Neural cell (in vitro differentiated cells): ENCODE measurements at regions not wholly inside any gene's neighbourhood (a gene's known extent, or its start where the extent isn't known, plus 50 kb on each side); places are given as distances from the start of the nearest gene placed in this dataset.

Experiments used
- EP300 ChIP-seq: fragments of 450-650 bp; conservative IDR thresholded peaks from 2 replicates; pipeline ENCODE4 v1.6.1; 2014; ENCODE audit warnings: antibody characterized with exemption, mild to moderate bottlenecking, moderate library complexity; ENCODE audit not compliant: poor library complexity, severe bottlenecking
- TF ChIP-seq, protein P1 (sequence below): fragments of 450-650 bp; IDR thresholded peaks from 2 replicates; pipeline ENCODE4 v1.5.1; 2014; ENCODE audit warnings: antibody characterized with exemption, mild to moderate bottlenecking, moderate library complexity; ENCODE audit not compliant: poor library complexity, severe bottlenecking
- TF ChIP-seq, protein P2 (sequence below): IDR thresholded peaks from 2 replicates; pipeline ENCODE4 v1.6.1; 2012; ENCODE audit warnings: borderline replicate concordance

DNA sequence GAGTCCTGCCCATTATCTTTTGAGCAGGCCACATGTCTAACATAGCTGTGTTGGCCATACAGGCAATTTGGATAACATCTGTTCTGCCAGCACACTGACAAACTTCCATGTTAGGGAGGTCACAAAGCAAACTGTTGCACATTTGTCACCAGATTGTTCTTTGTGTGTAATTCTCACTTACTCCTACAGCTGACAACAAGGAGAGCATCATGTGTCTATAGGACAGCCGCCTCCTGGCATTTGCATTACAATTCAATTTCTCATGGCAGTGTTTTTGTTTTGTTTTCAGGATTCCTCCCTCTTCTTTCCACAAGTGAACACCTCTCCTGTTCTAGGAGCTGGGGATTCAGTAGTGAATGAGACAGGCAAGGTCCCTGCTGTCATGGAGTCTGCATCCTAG lies 94.3 kb upstream of the LEF1 start:
- TF ChIP-seq, protein P1, sequence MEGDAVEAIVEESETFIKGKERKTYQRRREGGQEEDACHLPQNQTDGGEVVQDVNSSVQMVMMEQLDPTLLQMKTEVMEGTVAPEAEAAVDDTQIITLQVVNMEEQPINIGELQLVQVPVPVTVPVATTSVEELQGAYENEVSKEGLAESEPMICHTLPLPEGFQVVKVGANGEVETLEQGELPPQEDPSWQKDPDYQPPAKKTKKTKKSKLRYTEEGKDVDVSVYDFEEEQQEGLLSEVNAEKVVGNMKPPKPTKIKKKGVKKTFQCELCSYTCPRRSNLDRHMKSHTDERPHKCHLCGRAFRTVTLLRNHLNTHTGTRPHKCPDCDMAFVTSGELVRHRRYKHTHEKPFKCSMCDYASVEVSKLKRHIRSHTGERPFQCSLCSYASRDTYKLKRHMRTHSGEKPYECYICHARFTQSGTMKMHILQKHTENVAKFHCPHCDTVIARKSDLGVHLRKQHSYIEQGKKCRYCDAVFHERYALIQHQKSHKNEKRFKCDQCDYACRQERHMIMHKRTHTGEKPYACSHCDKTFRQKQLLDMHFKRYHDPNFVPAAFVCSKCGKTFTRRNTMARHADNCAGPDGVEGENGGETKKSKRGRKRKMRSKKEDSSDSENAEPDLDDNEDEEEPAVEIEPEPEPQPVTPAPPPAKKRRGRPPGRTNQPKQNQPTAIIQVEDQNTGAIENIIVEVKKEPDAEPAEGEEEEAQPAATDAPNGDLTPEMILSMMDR = no peak
- no peak for TF ChIP-seq EP300
- TF ChIP-seq, protein P2, sequence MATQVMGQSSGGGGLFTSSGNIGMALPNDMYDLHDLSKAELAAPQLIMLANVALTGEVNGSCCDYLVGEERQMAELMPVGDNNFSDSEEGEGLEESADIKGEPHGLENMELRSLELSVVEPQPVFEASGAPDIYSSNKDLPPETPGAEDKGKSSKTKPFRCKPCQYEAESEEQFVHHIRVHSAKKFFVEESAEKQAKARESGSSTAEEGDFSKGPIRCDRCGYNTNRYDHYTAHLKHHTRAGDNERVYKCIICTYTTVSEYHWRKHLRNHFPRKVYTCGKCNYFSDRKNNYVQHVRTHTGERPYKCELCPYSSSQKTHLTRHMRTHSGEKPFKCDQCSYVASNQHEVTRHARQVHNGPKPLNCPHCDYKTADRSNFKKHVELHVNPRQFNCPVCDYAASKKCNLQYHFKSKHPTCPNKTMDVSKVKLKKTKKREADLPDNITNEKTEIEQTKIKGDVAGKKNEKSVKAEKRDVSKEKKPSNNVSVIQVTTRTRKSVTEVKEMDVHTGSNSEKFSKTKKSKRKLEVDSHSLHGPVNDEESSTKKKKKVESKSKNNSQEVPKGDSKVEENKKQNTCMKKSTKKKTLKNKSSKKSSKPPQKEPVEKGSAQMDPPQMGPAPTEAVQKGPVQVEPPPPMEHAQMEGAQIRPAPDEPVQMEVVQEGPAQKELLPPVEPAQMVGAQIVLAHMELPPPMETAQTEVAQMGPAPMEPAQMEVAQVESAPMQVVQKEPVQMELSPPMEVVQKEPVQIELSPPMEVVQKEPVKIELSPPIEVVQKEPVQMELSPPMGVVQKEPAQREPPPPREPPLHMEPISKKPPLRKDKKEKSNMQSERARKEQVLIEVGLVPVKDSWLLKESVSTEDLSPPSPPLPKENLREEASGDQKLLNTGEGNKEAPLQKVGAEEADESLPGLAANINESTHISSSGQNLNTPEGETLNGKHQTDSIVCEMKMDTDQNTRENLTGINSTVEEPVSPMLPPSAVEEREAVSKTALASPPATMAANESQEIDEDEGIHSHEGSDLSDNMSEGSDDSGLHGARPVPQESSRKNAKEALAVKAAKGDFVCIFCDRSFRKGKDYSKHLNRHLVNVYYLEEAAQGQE = no peak
